ENCODE measurements at regions not wholly inside any gene's neighbourhood (a gene's known extent, or its start where the extent isn't known, plus 50 kb on each side); places are given as distances from the start of the nearest gene placed in this dataset.

DNA sequence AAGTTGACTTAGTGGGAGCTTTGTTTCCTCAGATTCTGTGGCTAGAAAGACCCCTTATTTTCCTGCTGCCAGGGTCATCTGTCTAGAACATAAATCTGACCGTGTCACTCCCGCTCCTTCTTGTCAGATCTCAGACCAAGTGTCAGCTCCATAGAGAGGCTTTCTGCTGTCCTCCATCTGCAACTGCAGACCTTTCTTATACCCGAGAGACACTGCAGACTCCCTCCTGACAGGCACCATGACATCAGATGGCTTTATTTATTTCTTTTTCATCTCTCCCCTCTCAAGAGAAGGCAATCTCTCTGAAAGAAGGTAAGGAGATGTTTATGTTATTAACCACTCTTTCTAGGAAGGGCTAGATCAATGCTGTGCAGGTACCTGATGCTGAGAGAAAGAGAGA is 726.5 kb downstream of the UQCRFS1 start:
- no peak for DNase-seq (ENCODE audit: low read depth)

DNA sequence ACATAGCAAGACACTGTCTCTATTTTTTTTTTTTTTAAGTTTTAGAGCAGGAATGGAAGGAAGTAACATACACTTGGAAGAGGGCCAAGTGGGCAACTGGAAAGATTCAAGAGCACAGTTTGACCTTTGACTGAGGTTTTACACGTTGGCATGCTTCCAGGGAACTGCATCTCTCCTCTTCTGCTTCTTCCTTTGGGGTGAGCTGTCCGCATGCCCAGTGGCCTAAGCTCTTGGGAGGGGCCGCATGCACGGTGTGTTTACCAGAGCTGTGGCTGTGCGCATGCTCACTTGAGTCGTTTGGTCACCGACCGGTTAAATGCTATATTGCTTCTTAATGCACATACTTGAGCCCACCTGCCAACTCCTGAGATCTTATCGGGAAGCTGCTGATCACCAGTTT is 727.7 kb downstream of the UQCRFS1 start:
- no peak for DNase-seq (ENCODE audit: low read depth)

GRCh38 chr19:28483197-28483596 is 729.8 kb downstream of the UQCRFS1 start:
- DNase-seq (ENCODE audit: low read depth), result no peak

DNA sequence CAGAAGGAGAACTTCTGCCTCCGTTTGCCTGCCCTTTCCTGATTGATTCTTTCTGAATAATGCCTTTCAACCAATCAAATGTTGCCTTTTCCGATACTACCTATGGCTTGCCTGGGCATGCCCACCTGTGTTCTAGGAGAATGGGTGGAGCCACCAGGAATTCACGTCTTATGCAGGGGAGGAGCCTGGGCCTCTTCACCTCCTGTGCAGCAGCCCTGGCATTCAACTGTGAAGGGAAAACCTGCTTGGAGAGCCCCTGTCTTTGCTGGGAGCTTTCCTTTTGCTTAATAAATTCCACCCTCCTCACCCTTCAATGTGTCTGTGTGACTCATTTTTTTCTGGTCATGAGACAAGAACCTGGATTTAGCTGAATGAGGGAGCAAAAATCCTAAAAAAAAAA is 730.7 kb downstream of the UQCRFS1 start:
- no peak for DNase-seq (ENCODE audit: low read depth)

- DNase-seq (ENCODE audit: low read depth), result no peak
Observed at GRCh38 chr19:28481674-28482073, 731.3 kb downstream of the UQCRFS1 start.

- no peak for DNase-seq (ENCODE audit: low read depth)
Observed at GRCh38 chr19:28475525-28475924, 737.4 kb downstream of the UQCRFS1 start.

DNA sequence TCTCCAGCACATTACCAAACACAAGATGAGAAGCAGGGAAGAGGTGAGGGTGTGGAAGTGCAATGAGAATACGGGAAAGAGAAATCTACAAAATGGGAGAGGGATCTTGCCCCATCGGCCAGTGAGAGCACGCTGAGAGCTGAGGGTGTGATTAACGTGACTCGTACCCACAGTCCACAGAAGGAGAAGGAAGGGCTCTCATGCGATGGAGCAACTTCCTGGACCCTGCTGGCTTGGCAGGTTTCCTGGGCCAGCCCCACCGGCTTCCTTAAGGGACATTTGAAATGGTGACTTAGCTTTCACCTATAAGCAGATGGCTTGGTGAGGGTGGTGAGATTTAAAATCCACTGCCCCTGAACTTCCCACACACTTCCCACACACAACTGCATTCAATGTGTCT is 740.1 kb downstream of the UQCRFS1 start:
- no peak for DNase-seq (ENCODE audit: low read depth)

- no peak for DNase-seq (ENCODE audit: low read depth)
Observed at GRCh38 chr19:28471731-28472510, 741.0 kb downstream of the UQCRFS1 start.

GRCh38 chr19:28469544-28469943 is 743.4 kb downstream of the UQCRFS1 start:
- DNase-seq (ENCODE audit: low read depth), result no peak

DNA sequence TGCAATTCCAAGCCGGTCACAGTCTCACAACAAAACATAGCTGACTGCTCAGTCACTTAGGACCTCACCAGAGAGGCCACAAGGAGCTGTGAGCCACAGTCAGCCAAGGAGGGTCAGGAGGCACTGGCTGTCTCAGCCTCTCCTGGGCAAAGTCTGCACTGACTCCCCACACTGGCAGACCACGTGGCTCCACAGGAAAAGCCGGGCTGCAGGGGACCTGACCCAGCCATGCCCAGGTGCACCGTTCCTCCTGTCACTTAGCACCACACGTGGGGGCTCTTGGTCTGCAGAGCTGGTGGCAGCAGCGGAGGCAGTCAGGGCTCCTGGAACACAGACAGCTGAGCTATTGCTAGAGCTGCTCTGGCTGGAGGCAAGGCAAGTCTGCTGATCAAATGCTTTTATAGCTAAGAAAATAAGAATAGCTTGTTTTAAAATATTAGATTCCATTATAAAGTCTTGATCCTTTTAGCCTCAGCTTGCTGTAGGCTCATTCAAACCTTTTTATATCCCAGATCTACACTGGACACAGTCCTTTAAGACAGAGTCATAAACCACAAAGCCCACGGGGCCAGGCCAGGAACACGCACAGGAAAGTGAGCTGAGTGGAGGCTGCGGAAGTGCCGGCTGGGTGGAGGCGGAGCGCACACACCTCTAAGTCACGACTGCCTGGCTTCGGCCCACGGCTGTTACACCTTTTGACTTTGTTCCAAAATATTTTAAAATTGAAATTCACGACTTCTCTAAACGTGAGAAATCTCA is 744.1 kb downstream of the UQCRFS1 start:
- DNase-seq (ENCODE audit: low read depth), result no peak

DNA sequence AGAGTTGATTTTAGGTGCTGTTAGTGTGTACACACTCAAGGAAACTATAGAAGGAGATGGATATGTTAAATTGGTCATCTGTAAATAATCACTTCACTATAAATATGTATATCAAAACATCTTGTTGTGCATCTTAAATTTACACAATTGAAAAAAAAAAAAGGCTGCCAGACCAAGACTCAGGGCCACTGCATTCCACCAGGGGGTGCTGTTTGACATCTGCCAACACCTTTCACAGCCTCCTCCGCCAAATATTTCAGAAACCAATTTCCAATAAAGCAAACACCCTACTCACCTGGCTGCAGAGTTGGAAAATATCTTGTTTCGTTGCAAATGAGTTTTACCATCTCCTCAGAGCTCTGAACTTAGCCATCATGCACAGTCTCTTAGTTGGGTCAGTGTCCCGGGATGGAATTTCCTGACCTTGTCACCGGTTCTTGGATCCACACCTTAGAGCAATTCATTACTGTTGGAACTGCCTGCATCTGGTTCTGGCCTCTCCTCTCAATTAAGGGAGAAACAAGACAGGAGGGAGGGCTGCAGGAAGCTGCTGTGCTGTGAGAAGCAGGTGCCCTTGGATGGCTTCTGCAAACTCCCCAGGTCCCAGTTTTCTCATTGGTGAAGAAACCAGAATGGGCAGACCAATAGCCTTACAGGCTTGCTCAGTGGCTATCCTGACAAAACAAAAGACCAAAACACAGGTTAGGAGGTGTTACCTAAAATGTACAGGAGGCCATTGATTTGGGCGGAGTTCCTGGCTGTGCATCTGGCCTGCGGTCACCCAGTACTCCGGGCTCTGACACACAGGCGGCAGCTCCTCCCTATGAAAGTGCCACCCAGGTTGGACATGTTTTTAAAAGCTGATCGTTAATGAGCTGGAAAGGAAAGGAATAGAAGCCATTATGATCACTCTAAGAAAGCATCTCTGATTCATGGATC is 746.6 kb downstream of the UQCRFS1 start:
- DNase-seq (ENCODE audit: low read depth), result no peak

DNA sequence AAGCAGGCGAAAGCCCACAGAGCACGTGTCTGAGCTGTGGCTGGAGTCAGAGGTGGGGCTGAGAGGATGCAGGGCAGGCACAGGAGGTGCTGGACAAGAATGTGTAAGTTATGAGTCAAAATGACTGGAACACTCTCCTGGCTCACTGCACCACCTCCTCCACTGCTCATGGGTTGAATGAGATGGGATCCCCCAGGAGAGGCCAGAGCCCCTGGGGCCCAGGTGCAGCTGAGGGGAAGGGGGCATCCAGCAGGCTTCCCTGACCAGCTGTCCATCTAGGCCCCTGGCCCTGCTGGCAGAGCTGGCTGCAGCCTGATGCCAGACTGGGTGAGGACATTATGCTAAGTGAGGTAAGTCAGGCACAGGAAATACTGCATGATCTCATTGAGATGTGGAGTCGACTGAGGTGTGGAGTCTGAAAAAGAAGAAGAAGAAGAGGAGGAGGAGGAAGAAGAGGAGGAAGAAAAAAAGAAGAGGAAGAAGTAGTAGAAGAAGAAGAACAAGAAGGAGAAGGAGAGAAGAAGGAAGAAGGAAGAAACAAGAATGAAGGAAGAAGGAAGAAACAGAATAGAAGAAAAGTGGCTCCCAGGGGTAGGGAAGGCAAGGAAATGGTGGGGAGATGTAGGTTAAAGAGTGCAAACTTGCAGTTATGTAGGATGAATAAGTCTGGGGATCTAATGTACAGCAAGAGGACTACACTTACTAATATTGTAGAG is 747.4 kb downstream of the UQCRFS1 start:
- DNase-seq (ENCODE audit: low read depth), result no peak

- no peak for DNase-seq (ENCODE audit: low read depth)
Observed at GRCh38 chr19:28463493-28464053, 749.4 kb downstream of the UQCRFS1 start.

DNA sequence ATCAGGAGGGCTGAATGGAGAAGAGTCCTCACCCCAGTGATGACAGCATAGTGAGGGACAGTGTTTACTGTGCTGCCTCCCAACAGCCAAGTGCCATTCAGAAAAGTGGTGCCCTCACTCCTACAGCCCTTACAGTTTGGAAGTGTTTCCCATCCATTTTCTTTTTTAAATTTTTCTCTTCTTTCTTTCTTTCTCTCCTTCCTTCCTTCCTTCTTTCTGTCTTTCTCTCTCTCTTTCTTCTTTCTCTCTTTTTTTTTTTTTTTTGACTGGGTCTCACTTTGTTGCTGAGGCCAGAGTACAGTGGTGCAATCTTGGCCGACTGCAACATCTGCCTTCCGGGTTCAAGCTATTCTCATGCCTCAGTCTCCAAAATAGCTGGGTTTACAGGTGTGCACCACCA is 755.3 kb downstream of the UQCRFS1 start:
- no peak for DNase-seq (ENCODE audit: low read depth)

GRCh38 chr19:28456708-28457320 is 756.1 kb downstream of the UQCRFS1 start:
- DNase-seq (ENCODE audit: low read depth), result no peak

GRCh38 chr19:28456252-28456651 is 756.7 kb downstream of the UQCRFS1 start:
- DNase-seq (ENCODE audit: low read depth), result no peak

GRCh38 chr19:28454083-28454482 is 758.9 kb downstream of the UQCRFS1 start:
- DNase-seq (ENCODE audit: low read depth), result no peak

- no peak for DNase-seq (ENCODE audit: low read depth)
Observed at GRCh38 chr19:28453420-28453819, 759.5 kb downstream of the UQCRFS1 start.

GRCh38 chr19:28449803-28450202 is 763.1 kb downstream of the UQCRFS1 start:
- DNase-seq (ENCODE audit: low read depth), result no peak

- no peak for DNase-seq (ENCODE audit: low read depth)
Observed at GRCh38 chr19:28446511-28446910, 766.4 kb downstream of the UQCRFS1 start.

DNA sequence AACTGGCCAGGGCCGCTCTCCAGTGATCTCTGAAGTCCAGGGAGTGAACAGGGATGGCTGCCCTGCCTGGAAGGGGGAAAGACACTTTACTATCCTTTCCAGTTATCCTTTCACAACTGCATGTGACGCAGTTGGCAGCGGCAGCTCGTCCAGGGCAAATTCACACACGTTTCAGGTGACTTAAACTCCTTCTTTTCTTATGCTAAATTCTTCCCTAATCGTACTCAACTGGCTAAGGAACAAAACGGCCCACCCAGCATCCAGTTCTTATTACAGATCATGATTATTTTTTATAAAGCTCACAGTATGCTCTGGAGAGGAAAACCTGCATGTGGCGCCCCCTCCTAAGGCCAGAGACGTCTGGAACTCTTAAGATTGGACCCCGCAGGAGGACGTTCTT is 767.1 kb downstream of the UQCRFS1 start:
- DNase-seq (ENCODE audit: low read depth), result no peak
